H9 (cell line): ENCODE measurements at regions not wholly inside any gene's neighbourhood (a gene's known extent, or its start where the extent isn't known, plus 50 kb on each side); places are given as distances from the start of the nearest gene placed in this dataset.

Source experiments
- DNase-seq: peaks from one replicate; pipeline ENCODE4 v3.0.0-alpha.2; 2017
- H2AFZ ChIP-seq: one replicate; pipeline ENCODE4 v1.6.1; 2013; ENCODE audit warnings: mild to moderate bottlenecking, low read length, control low read depth, moderate library complexity
- H2AK5ac ChIP-seq: 2 replicates; pipeline ENCODE4 v1.6.1; 2013; ENCODE audit warnings: low read length, control low read depth, mixed read lengths; ENCODE audit not compliant: insufficient read length
- H2BK120ac ChIP-seq: one replicate; pipeline ENCODE4 v1.6.1; 2013; ENCODE audit warnings: low read depth, mild to moderate bottlenecking, low read length, control low read depth, inconsistent platforms; ENCODE audit not compliant: poor library complexity, severe bottlenecking
- H2BK12ac ChIP-seq: 2 replicates; pipeline ENCODE4 v1.6.1; 2013; ENCODE audit warnings: low read length, control low read depth, mixed read lengths, low read depth; ENCODE audit not compliant: insufficient read length
- H2BK15ac ChIP-seq: 2 replicates; pipeline ENCODE4 v1.6.1; 2013; ENCODE audit warnings: low read depth, low read length, control low read depth
- H2BK20ac ChIP-seq: one replicate; pipeline ENCODE4 v1.6.1; 2013; ENCODE audit warnings: low read depth, mild to moderate bottlenecking, low read length, control low read depth, inconsistent platforms; ENCODE audit not compliant: poor library complexity, severe bottlenecking
- H2BK5ac ChIP-seq: 2 replicates; pipeline ENCODE4 v1.6.1; 2013; ENCODE audit warnings: low read length, control low read depth, mixed read lengths; ENCODE audit not compliant: insufficient read length
- H3K14ac ChIP-seq: 2 replicates; pipeline ENCODE4 v1.6.1; 2013; ENCODE audit warnings: low read length, control low read depth; ENCODE audit not compliant: insufficient read depth
- H3K18ac ChIP-seq: 2 replicates; pipeline ENCODE4 v1.6.1; 2013; ENCODE audit warnings: low read depth, mild to moderate bottlenecking, mixed read lengths, low read length, control low read depth; ENCODE audit not compliant: insufficient read length
- H3K23ac ChIP-seq: 2 replicates; pipeline ENCODE4 v1.6.1; 2013; ENCODE audit warnings: low read length, control low read depth, mixed read lengths, low read depth; ENCODE audit not compliant: insufficient read length
- H3K23me2 ChIP-seq: 2 replicates; pipeline ENCODE4 v1.6.1; 2013; ENCODE audit warnings: low read depth, mild to moderate bottlenecking, mixed read lengths, low read length, control low read depth; ENCODE audit not compliant: insufficient read length, poor library complexity, severe bottlenecking
- H3K27ac ChIP-seq: 2 replicates; pipeline ENCODE4 v1.5.1; 2013; ENCODE audit warnings: low read length, control low read depth, mixed read lengths, low read depth; ENCODE audit not compliant: insufficient read length
- H3K27me3 ChIP-seq: 2 replicates; pipeline ENCODE4 v1.6.1; 2013; ENCODE audit warnings: low read length, control low read depth, inconsistent platforms; ENCODE audit not compliant: insufficient read depth
- H3K4ac ChIP-seq: 2 replicates; pipeline ENCODE4 v1.6.1; 2013; ENCODE audit warnings: low read depth, mild to moderate bottlenecking, control low read depth, inconsistent platforms, low read length, moderate library complexity
- H3K4me1 ChIP-seq: 2 replicates; pipeline ENCODE4 v1.6.1; 2013; ENCODE audit warnings: low read length, control low read depth, inconsistent platforms; ENCODE audit not compliant: insufficient read depth
- H3K4me2 ChIP-seq: 2 replicates; pipeline ENCODE4 v1.6.1; 2013; ENCODE audit warnings: low read length, control low read depth, mixed read lengths; ENCODE audit not compliant: insufficient read length, insufficient read depth
- H3K56ac ChIP-seq: 2 replicates; pipeline ENCODE4 v1.6.1; 2013; ENCODE audit warnings: low read depth, mild to moderate bottlenecking, mixed read lengths, low read length, control low read depth; ENCODE audit not compliant: insufficient read length
- H3K79me1 ChIP-seq: 2 replicates; pipeline ENCODE4 v1.6.1; 2013; ENCODE audit warnings: low read depth, mild to moderate bottlenecking, moderate library complexity, low read length, control low read depth, inconsistent platforms; ENCODE audit not compliant: insufficient read depth, poor library complexity, severe bottlenecking
- H3K79me2 ChIP-seq: 2 replicates; pipeline ENCODE4 v1.6.1; 2013; ENCODE audit warnings: low read length, control low read depth, inconsistent platforms; ENCODE audit not compliant: insufficient read depth
- H3K9ac ChIP-seq: 2 replicates; pipeline ENCODE4 v1.6.1; 2013; ENCODE audit warnings: low read length, control low read depth, mixed read lengths; ENCODE audit not compliant: insufficient read length; ENCODE audit errors: extremely low read depth
- H3K9me3 ChIP-seq: one replicate; pipeline ENCODE4 v1.6.1; 2013; ENCODE audit warnings: low read depth, low read length, inconsistent platforms; ENCODE audit not compliant: control insufficient read depth
- H3T11ph ChIP-seq: one replicate; pipeline ENCODE4 v1.6.1; 2013; ENCODE audit warnings: mild to moderate bottlenecking, low read length, control low read depth, inconsistent platforms
- H4K20me1 ChIP-seq: one replicate; pipeline ENCODE4 v1.6.1; 2013; ENCODE audit not compliant: control insufficient read depth, insufficient read length, insufficient read depth
- H4K5ac ChIP-seq: 2 replicates; pipeline ENCODE4 v1.6.1; 2013; ENCODE audit warnings: low read depth, mild to moderate bottlenecking, mixed read lengths, low read length, control low read depth; ENCODE audit not compliant: insufficient read length
- H4K8ac ChIP-seq: replicated peaks from 2 replicates; pipeline ENCODE4 v1.6.1; 2013; ENCODE audit warnings: low read length, control low read depth, mixed read lengths, low read depth; ENCODE audit not compliant: insufficient read length
- H4K91ac ChIP-seq: 2 replicates; pipeline ENCODE4 v1.6.1; 2013; ENCODE audit warnings: low read depth, mild to moderate bottlenecking, moderate library complexity, mixed read lengths, low read length, control low read depth; ENCODE audit not compliant: insufficient read length
- H3K27ac Mint-ChIP-seq, 3 experiments: 2 replicates in 2 of 3; 3 replicates in 1 of 3; pipeline ENCODE4 v1.8.0; 2020 to 2021; ENCODE audit warnings: mixed read lengths in 3 of 3, mild to moderate bottlenecking in 1 of 3, moderate library complexity in 1 of 3
- H3K27me3 Mint-ChIP-seq: 2 replicates; pipeline ENCODE4 v1.8.0; 2021; ENCODE audit warnings: low read depth, mild to moderate bottlenecking, moderate library complexity, mixed read lengths
- H3K36me3 Mint-ChIP-seq, 3 experiments: 2 replicates in 2 of 3; 3 replicates in 1 of 3; pipeline ENCODE4 v1.8.0; 2020 to 2021; ENCODE audit warnings: low read depth in 3 of 3, mixed read lengths in 3 of 3; ENCODE audit not compliant: insufficient read depth in 1 of 3
- H3K4me1 Mint-ChIP-seq, 2 experiments: 2 replicates each; pipeline ENCODE4 v1.8.0; 2020; ENCODE audit warnings: mixed read lengths in 2 of 2
- H3K4me3 Mint-ChIP-seq, 2 experiments: 2 replicates in 1 of 2; 3 replicates in 1 of 2; pipeline ENCODE4 v1.8.0; 2020 to 2021; ENCODE audit warnings: mild to moderate bottlenecking in 2 of 2, mixed read lengths in 2 of 2, moderate library complexity in 1 of 2
- H3K9me3 Mint-ChIP-seq, 2 experiments: 2 replicates in 1 of 2; 3 replicates in 1 of 2; pipeline ENCODE4 v1.8.0; 2020; ENCODE audit warnings: mild to moderate bottlenecking in 2 of 2, mixed read lengths in 2 of 2, moderate library complexity in 1 of 2
- WGBS: extraction: QIAGEN DNeasy Blood & Tissue Kit; methylation state at CpG from one replicate; pipeline ENCODE4 v1.1.7; 2013; ENCODE audit warnings: missing lambda C conversion rate, low lambda C conversion rate, mixed read lengths; ENCODE audit not compliant: insufficient read length; ENCODE audit errors: extremely low coverage; 5-methylcytosine and 5-hydroxymethylcytosine counted together
- TF ChIP-seq, protein P1 (sequence below): fragments of 200-600 bp; sonication (generic); conservative IDR thresholded peaks from 3 replicates; pipeline ENCODE4 v1.8.0; 2021; ENCODE audit warnings: antibody characterized with exemption, mild to moderate bottlenecking

DNA sequence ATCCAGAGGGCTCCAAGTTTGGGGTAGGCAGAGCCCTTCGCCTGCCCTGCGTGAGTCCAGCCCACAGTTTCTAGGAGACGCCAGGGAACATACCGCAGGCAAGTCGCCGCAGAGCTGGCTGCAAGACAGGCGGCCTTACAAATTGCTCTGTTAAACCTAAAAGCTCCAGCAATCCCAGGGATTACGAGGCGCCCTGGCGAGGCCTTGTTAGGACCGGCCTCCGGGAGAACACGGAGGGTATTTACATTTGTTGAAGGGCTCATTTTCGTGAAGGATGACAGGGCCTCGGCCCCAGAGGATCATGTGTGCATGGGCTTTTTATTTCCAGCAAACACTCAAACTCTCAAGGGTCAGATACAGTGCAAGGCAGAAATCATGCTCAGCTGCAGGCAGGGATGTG is 77.6 kb upstream of the FOXF1 start:
- Mint-ChIP-seq H3K9me3 (no peaks in the 10 kb centered on the region), H3K4me1 (peaks cover 0 to 3% of the 10 kb centered on the region in 2 experiments; a peak in 1 of 4 replicates), H3K36me3 (no peaks in the 10 kb centered on the region; a peak in 1 of 7 replicates), H3K4me3 (no peak overlapping the region), H3K27me3 (peaks cover 48% of the 10 kb centered on the region), H3K27ac (no peak overlapping the region)
- H2BK120ac ChIP-seq: no peak overlapping the region
- H3K4me1 ChIP-seq: no peaks in the 10 kb centered on the region
- no peak overlapping the region for H3T11ph ChIP-seq
- TF ChIP-seq, protein P1, sequence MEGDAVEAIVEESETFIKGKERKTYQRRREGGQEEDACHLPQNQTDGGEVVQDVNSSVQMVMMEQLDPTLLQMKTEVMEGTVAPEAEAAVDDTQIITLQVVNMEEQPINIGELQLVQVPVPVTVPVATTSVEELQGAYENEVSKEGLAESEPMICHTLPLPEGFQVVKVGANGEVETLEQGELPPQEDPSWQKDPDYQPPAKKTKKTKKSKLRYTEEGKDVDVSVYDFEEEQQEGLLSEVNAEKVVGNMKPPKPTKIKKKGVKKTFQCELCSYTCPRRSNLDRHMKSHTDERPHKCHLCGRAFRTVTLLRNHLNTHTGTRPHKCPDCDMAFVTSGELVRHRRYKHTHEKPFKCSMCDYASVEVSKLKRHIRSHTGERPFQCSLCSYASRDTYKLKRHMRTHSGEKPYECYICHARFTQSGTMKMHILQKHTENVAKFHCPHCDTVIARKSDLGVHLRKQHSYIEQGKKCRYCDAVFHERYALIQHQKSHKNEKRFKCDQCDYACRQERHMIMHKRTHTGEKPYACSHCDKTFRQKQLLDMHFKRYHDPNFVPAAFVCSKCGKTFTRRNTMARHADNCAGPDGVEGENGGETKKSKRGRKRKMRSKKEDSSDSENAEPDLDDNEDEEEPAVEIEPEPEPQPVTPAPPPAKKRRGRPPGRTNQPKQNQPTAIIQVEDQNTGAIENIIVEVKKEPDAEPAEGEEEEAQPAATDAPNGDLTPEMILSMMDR: no peak
- H3K23ac ChIP-seq: no peak overlapping the region
- H2BK12ac ChIP-seq: no peak overlapping the region
- no peak overlapping the region for H3K4ac ChIP-seq
- H3K79me2 ChIP-seq: no peaks in the 10 kb centered on the region
- no peaks in the 10 kb centered on the region for H3K23me2 ChIP-seq
- H3K14ac ChIP-seq: no peak overlapping the region
- no peak overlapping the region for H4K91ac ChIP-seq
- H3K4me2 ChIP-seq: no peak overlapping the region
- no peak overlapping the region for H4K8ac ChIP-seq
- no peak overlapping the region for H2BK5ac ChIP-seq
- no peaks in the 10 kb centered on the region for H3K9me3 ChIP-seq
- H3K18ac ChIP-seq: no peak overlapping the region
- H2AK5ac ChIP-seq: no peak overlapping the region
- no peak overlapping the region for H3K27ac ChIP-seq
- H4K20me1 ChIP-seq: no peaks in the 10 kb centered on the region
- H2AFZ ChIP-seq: no peak overlapping the region
- H3K79me1 ChIP-seq: no peaks in the 10 kb centered on the region
- H4K5ac ChIP-seq: no peak overlapping the region
- WGBS: no CpG with 5 or more reads among the region's 15 CpGs
- H3K56ac ChIP-seq: no peak overlapping the region
- DNase-seq: no peak
- H3K9ac ChIP-seq: no peak overlapping the region
- no peaks in the 10 kb centered on the region for H3K27me3 ChIP-seq
- H2BK20ac ChIP-seq: no peak overlapping the region
- H2BK15ac ChIP-seq: no peak overlapping the region
